Stimulated activated CD4-positive, alpha-beta T cell treated with anti-CD3 and anti-CD28 coated beads, TNF-alpha, amount 100 ng/mL, for 4 hours (primary cell): ENCODE measurements at regions not wholly inside any gene's neighbourhood (a gene's known extent, or its start where the extent isn't known, plus 50 kb on each side); places are given as distances from the start of the nearest gene placed in this dataset.
"Not testable (repeated sequence)": the region's sequence is repeated elsewhere in the genome, so short reads cannot be mapped to it uniquely, and the experiment has no call there.

Experiments used
- DNase-seq, 3 experiments: peaks; one replicate each; pipeline ENCODE4 v3.0.0-alpha.2; 2020; ENCODE audit warnings: low read depth in 3 of 3

DNA sequence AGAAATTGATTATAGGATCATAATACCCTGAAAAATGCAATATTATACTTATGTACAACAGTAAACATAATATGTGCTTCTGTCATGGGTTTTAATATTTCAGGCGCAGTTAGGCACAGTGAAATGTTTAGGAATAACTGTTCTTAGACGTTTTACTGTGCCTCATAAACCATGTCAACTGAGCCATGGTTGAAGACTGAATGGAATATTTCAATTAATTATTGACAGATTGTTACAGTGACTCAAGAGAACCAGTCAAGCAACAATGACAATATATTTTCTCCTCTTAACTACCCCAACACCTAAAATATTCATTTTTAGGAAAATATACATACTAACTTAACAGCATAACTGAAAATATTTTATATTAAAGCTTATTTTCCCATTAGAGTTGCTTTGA lies 852.7 kb upstream of the FRG1 start:
- DNase-seq = no peak

DNA sequence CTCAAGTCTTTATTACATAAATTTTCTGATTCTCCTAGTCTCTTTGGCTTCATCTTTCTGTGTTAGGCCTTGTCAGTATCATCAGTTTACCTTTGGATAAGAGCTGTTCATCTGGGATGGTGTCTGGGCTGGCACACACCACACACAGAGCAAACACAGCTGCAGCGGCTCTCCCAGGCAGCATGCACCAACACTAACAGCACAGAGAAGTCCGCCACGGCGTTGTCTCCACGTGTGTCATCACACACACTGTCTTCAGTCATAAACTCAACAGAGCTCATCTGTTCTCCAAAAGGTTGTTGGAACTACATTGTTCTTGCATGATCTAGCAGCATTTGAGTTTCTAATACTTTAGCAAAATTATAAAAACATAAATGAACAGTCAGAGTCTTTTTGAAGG lies 851.9 kb upstream of the FRG1 start:
- DNase-seq = no peak

DNA sequence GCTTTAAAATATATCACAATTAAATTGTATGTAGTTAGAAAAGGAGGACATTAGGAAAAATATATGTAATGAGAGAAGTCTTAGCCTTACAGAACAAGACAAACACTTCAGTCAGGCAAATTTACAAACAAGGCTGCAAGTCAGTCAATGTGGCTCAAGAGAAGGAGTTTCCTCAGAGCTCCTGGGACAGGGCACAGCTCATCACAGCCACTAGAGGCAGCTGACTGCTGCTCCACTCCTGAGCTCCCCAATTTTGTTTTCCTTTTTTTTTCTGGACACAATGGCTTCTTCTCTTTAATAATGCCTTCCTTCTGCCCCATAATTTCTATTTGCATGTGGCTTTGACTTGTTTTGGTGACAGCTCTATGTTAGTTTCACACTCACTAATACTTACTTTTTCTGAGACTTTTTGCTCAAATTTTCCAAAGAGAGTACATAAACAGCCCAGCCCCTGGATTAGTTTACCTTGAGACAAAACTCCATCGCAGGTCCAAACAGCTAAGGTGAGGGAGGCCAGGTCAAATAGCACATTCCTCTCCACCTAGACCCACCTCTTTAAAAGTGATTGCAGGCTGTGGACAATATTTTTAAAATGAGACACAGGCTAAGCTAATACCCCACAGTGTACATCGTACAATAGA lies 850.4 kb upstream of the FRG1 start:
- DNase-seq = no peak

DNA sequence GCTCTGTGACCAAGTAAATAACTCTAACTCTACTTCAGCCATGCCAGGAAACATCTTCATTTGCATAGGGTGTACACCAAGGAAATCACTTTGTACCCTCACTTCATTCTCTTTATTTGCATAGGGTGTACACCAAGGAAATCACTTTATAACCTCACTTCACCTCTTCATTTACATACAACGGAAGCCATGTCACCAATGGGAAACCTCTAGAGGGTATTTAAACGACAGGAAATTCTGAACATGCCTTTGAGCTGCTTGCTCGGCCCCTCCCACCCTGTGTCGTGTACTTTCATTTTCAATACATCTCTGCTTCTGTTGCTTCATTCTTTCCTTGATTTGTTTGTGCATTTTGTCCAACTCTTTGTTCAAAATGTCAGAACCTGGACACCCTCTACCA lies 848.1 kb upstream of the FRG1 start:
- no peak for DNase-seq

- DNase-seq = no peak
These were observed 844.6 kb upstream of the FRG1 start for GRCh38 chr4:189096108-189096507.

DNA sequence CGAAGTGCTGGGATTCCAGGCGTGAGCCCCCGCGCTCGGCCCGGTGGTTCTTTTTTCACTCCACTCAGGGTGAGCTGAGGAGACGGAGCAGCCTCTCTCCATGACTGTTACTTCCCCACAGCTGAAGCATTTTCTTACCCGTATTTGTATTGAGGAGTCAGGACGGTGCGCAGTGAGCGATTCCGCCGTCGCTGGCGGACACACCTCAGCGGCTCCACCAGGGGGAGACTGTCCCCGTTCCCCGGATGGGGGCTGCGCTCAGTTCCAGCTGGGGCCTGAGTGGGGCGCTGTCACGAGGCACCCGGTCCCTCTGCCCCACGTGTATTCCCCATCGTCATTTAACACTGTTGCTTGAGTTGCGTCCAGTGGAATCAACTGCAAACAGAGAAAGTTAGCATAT lies 844.0 kb upstream of the FRG1 start:
- no peak for DNase-seq

DNA sequence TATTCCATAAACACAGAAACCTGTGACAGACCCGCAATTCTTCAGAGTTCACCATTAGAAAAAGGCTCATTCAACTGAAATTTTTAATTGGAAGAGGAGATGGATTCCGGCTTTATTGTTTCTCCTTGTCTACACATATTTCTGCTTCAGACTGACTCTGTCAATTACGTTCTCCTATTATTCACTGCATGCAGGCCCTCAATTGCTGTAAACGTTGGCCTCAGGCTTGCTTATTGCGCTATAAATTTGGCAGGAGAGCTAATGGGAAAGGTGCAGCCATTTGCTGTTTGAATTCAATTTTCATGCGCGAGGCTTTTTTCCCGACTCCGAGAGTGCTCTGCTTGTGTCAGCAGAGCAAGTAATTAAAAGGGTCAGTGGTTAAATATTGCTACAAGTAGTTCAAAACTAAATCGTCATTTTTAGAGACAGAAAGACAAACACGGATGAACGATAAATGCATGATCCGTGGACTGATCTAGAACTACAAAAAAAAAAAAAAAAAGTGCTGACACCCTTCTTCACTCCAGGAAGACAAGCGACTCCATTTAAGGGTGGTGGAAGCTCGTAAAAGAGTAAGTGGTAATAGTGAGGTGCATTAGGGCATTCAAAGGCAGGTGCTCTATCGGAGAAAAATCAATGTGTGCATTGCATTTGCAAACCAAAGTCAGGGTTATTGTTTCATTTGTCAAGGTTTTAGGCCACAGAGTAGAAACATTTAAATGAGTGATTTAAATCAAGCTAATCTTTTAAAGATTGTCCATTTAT lies 841.6 kb upstream of the FRG1 start:
- DNase-seq = no peak

DNA sequence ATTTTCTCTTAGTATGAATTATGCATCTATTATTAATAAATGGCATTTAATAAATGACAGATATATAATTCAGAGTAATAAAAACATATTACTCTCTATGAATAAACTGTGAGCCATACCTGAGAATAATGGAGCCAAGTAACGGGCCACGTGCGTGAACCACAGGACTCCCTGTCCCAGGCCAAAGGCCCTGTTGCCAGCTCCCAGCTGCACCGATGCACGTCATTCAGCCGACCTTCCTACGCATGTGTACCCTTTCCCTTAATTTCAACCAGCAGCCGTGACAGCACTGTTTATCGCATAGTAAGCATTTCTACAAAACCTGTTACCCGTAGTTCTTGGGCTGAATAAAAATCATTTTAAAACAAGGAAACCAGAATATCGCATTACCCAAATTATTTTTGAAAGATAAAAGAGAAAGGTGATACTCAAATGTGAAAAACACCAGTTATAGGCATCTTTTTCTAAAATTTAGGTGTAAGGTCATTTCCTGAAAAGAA lies 827.2 kb upstream of the FRG1 start:
- DNase-seq = no peak

- DNase-seq = no peak
These were observed 823.2 kb upstream of the FRG1 start for GRCh38 chr4:189117426-189117825.

DNA sequence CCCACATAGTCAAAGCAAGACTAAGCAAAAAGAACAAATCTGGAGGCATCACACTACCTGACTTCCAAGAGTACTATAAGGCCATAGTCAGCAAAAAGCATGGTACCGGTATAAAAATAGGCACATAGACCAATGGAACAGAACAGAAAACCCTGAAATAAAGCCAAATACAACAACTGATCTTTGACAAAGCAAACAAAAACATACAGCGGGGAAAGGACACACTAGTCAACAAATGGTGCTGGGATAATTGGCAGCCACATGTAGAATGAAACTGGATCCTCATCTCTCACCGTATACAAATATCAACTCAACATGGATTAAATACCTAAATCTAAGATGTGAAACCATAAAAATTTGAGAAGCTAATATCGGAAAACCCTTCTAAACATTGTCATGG lies 819.3 kb upstream of the FRG1 start:
- DNase-seq = no peak

GRCh38 chr4:189124149-189124758 lies 816.4 kb upstream of the FRG1 start:
- no peak for DNase-seq

GRCh38 chr4:189124791-189125190 lies 815.9 kb upstream of the FRG1 start:
- no peak for DNase-seq

DNA sequence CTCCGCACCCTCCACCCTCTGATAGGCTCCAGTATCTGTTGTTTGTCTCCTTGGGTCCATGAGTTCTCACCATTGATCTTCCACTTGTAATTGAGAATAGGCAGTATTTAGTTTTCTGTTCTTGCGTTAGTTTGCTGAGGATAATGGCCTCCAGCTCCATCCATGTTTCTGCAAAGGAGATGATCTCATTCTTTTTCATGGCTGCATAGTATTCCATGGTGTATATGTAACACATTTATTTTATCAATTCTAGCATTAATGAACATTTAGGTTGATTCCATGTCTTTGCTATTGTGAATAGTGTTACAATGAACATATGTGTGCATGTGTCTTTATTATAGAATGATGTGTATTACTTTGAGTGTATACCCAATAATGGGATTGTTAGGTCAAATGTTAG lies 814.6 kb upstream of the FRG1 start:
- no peak for DNase-seq

- DNase-seq = no peak
These were observed 812.3 kb upstream of the FRG1 start for GRCh38 chr4:189128341-189128740.

DNA sequence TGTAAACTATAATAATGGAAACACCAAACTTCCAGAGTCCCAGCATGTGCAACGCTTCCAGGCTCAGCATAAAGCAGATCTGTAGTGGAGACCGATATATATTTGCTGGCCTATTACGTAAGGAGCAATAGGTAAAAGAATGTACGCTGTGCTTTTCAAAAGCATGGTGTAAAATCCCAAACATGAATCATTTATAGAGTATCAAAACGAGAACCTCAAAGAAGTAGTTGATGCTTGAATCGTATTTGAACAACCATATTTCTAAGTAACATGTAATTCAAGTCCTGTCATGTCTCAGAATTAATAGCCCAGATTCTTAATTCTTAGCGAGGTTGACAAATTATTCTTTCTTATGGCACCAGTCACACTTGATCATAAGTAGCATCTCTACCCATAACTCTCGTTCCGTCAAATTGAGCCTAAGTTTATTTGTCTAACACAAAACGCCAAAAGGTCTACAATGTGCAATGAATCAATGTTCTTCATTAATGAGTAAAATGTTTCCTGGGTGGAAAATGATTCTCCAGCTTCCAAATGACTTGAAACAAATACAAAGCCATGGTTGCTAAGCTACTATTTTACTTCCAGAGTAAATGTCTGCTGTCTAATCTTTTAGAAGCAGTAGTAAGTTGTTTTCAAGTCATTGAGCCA lies 811.5 kb upstream of the FRG1 start:
- no peak for DNase-seq

DNA sequence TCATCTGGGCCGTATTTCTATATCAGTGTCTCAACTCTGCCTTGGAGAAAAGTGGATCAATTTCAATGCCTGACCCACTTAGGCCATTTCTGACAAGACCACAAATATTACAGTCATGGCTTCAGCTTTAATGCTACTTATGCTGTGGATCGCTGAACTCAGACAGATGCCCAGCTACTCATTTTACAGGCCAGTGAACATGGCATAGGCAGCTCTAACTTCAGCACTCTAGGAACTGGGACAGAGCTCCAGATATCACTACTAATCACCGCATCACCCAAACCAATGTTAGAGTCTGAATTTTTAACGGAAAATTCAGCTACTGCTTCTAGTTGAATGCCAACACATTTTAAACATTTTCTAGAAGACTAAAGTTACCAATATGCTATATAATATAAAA lies 809.6 kb upstream of the FRG1 start:
- no peak for DNase-seq

DNA sequence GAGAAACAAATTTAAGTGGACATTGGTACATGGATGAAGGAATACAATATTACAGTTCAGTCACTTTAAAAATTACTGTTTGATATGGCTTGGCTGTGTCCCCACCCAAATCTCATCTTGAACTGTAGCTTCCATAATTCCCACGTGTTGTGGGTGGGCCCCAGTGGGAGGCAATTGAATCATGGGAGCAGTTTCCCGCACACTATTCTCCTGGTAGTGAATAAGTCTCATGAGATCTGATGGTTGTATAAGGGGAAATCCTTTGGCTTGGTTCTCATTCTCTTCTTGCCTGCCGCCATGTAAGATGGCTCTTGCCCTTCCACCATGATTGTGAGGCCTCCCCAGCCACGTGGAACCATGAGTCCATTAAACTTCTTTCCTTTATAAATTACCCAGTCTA lies 804.2 kb upstream of the FRG1 start:
- DNase-seq = no peak

GRCh38 chr4:189143263-189143952 lies 797.3 kb upstream of the FRG1 start:
- no peak for DNase-seq

DNA sequence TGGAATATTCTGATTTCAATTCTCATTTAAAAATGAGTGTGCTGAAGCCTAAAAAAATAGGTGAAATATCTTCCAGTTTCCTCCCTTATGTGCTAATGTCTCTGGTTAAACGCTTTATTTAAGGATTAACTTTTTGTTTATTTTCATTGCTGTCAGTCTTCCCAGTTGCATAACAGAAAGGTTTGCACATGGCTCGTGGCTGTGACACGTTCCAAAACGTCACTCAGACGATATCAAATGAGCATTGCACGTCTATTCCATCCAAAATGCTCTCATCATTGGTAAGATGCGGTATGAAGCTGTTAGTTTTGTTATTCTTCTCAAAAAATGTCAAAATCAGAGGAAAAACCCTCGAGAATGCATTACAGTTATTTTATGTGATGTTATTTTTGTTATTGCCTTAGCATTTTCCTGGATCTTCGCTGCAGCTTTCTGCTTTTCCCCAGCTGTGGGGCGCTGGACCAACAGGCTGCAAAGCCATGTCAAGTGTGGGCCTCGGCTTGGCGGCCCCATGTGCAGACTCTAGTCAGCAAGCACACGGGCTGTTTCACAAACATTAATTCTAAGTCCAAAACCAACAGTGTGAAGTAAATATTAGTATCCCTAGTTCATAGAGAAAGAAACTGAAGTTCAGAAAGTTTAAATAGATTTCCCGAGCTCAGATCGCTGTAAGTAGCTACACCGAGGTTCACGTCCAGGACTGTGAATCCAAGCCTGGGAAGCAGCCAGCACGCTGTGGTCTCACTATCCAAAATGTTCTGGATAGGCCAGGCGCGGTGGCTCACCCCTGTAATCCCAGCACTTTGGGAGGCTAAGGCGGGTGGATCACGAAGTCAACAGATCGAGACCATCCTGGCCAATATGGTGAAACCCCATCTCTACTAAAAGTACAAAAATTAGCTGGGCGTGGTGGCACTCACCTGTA lies 793.4 kb upstream of the FRG1 start:
- DNase-seq = no peak

GRCh38 chr4:189155083-189155482 lies 785.6 kb upstream of the FRG1 start:
- DNase-seq = not testable (repeated sequence)
